Adrenal gland (tissue), 5 donors: ENCODE measurements at regions not wholly inside any gene's neighbourhood (a gene's known extent, or its start where the extent isn't known, plus 50 kb on each side); places are given as distances from the start of the nearest gene placed in this dataset.

Experiments used
- POLR2A ChIP-seq, 2 donors: fragments of 450-650 bp; IDR thresholded peaks; one replicate each; pipeline ENCODE4 v1.6.1; 2017; ENCODE audit warnings: antibody characterized with exemption in 2 of 2, mild to moderate bottlenecking in 2 of 2, moderate library complexity in 1 of 2
- TF ChIP-seq, protein P1 (sequence below), 6 experiments: fragments of 450-650 bp in 4 of 6; fragments of 200-600 bp in 2 of 6; sonication (generic) in 1 of 6; IDR thresholded peaks; 1 replicate in 5 of 6; 2 replicates in 1 of 6; pipeline versions ENCODE4 v1.5.1 to v1.8.0; 2016 to 2021; ENCODE audit warnings: antibody characterized with exemption in 6 of 6, mild to moderate bottlenecking in 2 of 6, moderate library complexity in 1 of 6
- donor health status: DM: no; HTN: no; CAD: no.

DNA sequence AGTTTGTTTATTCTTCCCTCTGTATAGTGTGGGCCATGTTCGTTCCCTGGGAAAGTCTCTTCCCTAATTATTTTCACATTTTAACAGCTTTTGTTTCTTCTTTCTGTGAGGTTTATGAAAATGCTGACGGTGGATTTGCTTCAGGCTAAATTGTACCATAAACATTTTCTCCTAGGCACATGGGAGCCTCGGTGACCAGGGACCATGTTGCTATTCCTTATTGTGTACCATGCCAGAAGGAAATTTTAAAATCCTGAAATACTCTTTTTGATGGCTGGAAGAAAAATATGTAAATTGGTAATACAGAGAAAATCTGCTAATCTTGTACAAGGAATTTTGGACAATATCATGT lies 230.1 kb upstream of the JUN start:
- TF ChIP-seq, protein P1, sequence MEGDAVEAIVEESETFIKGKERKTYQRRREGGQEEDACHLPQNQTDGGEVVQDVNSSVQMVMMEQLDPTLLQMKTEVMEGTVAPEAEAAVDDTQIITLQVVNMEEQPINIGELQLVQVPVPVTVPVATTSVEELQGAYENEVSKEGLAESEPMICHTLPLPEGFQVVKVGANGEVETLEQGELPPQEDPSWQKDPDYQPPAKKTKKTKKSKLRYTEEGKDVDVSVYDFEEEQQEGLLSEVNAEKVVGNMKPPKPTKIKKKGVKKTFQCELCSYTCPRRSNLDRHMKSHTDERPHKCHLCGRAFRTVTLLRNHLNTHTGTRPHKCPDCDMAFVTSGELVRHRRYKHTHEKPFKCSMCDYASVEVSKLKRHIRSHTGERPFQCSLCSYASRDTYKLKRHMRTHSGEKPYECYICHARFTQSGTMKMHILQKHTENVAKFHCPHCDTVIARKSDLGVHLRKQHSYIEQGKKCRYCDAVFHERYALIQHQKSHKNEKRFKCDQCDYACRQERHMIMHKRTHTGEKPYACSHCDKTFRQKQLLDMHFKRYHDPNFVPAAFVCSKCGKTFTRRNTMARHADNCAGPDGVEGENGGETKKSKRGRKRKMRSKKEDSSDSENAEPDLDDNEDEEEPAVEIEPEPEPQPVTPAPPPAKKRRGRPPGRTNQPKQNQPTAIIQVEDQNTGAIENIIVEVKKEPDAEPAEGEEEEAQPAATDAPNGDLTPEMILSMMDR (IDR thresholded peaks at IDR 0.05), result no peak
- TF ChIP-seq POLR2A (IDR thresholded peaks at IDR 0.05), result no peak
